K562 (cell line): ENCODE measurements at regions not wholly inside any gene's neighbourhood (a gene's known extent, or its start where the extent isn't known, plus 50 kb on each side); places are given as distances from the start of the nearest gene placed in this dataset.
A peak's percentile ranks its signal among the peaks of the same experiment; 100 is the strongest.

Experiments
- ATAC-seq: fragments of 200-7000 bp; cut with Tn5 transposase; 3 replicates; pipeline ENCODE4 v1.9.1; 2020; ENCODE audit warnings: moderate library complexity
- BruUV-seq: library from RNA; stranded (reverse); fragments of 400-500 nt; replicated peaks from 2 replicates; lab custom pipeline; 2021; lab: Mats Ljungman, UMichigan
- CTCF ChIA-PET: fragments of 300-600 bp; formaldehyde crosslinking; extraction: SDS; loops from one replicate; lab custom pipeline; 2021; ENCODE audit warnings: low intra/inter-chr PET ratio; lab: Yijun Ruan, JAX
- POLR2A ChIA-PET: fragments of 300-600, 350-650 bp; sonication (Branson Sonifier 250); formaldehyde crosslinking; extraction: SDS; loops from one replicate; lab custom pipeline; 2021; ENCODE audit warnings: antibody characterized with exemption, inconsistent platforms; lab: Yijun Ruan, JAX
- DNase-seq, 4 experiments: peaks; one replicate each; pipeline versions ENCODE4 v3.0.0 to v3.0.0-alpha.2; 2011 to 2018; ENCODE audit warnings: low spot score in 3 of 4, mixed read lengths in 3 of 4; ENCODE audit errors: extremely low read depth in 1 of 4
- FAIRE-seq: peaks from 2 replicates; lab custom pipeline; 2011; peaks lifted over from hg19 to GRCh38; lab: Jason Lieb, UNC
- H2AFZ ChIP-seq: 2 replicates; pipeline ENCODE4 v1.6.0; 2011; ENCODE audit warnings: low read depth, low read length, control low read depth, inconsistent platforms
- H3K27ac ChIP-seq: fragments of 200-600 bp; 3 replicates; pipeline ENCODE4 v1.8.0; 2011; ENCODE audit warnings: low read depth, mild to moderate bottlenecking, control low read depth, inconsistent platforms, low read length, moderate library complexity, mixed read lengths; ENCODE audit errors: extremely low read depth
- H3K27me3 ChIP-seq, 2 experiments: fragments of 300-600 bp in 1 of 2; 2 replicates in 1 of 2; 3 replicates in 1 of 2; pipeline versions ENCODE4 v1.6.0 to v1.8.0; 2011; ENCODE audit warnings: inconsistent platforms in 2 of 2, low read length in 2 of 2, mild to moderate bottlenecking in 1 of 2, mixed read lengths in 1 of 2, moderate library complexity in 1 of 2; ENCODE audit not compliant: control insufficient read depth in 2 of 2, insufficient read depth in 2 of 2
- H3K36me3 ChIP-seq: fragments of 300-600 bp; 3 replicates; pipeline ENCODE4 v1.8.0; 2011; ENCODE audit warnings: mild to moderate bottlenecking, low read length, inconsistent platforms; ENCODE audit not compliant: control insufficient read depth, insufficient read depth
- H3K4me1 ChIP-seq, 2 experiments: fragments of 200-600 bp in 1 of 2; replicated peaks in 1 of 2; 2 replicates in 1 of 2; 3 replicates in 1 of 2; pipeline versions ENCODE4 v1.5.1 to v1.8.0; 2011; ENCODE audit warnings: inconsistent platforms in 2 of 2, low read length in 2 of 2, mild to moderate bottlenecking in 1 of 2, mixed read lengths in 1 of 2, moderate library complexity in 1 of 2; ENCODE audit not compliant: control insufficient read depth in 2 of 2, insufficient read depth in 2 of 2
- H3K4me2 ChIP-seq: 2 replicates; pipeline ENCODE4 v1.6.1; 2011; ENCODE audit warnings: low read length, control low read depth, inconsistent platforms, mixed read lengths; ENCODE audit not compliant: insufficient read depth
- H3K4me3 ChIP-seq: fragments of 200-600 bp; sonication (generic), shearing (Covaris generic); 2 replicates; pipeline ENCODE4 v1.5.1; 2016; ENCODE audit warnings: control low read depth, inconsistent platforms
- H3K79me2 ChIP-seq: fragments of 200-600 bp; 3 replicates; pipeline ENCODE4 v1.8.0; 2011; ENCODE audit warnings: low read length, inconsistent platforms; ENCODE audit not compliant: control insufficient read depth, insufficient read depth
- H3K9ac ChIP-seq, 2 experiments: 2 replicates each; pipeline versions ENCODE4 v1.6.0 to v1.6.1; 2011; ENCODE audit warnings: low read depth in 2 of 2, low read length in 2 of 2, control low read depth in 1 of 2, inconsistent platforms in 1 of 2, mild to moderate bottlenecking in 1 of 2, mixed read lengths in 1 of 2; ENCODE audit not compliant: insufficient read depth in 1 of 2
- H3K9me1 ChIP-seq: one replicate; pipeline ENCODE4 v1.6.0; 2011; ENCODE audit warnings: inconsistent platforms, mild to moderate bottlenecking, low read length, moderate library complexity; ENCODE audit not compliant: control insufficient read depth, insufficient read depth
- H3K9me3 ChIP-seq: replicated peaks from 2 replicates; pipeline ENCODE4 v1.5.1; 2011; ENCODE audit warnings: low read depth, low read length, inconsistent platforms; ENCODE audit not compliant: control insufficient read depth, insufficient read depth
- H4K20me1 ChIP-seq: replicated peaks from 2 replicates; pipeline ENCODE4 v1.6.1; 2011; ENCODE audit warnings: low read length, inconsistent platforms, mixed read lengths; ENCODE audit not compliant: control insufficient read depth, insufficient read depth
- HLTF ChIP-seq: fragments of 450-650 bp; IDR thresholded peaks from 2 replicates; pipeline ENCODE4 v1.6.1; 2016
- SPI1 ChIP-seq: IDR thresholded peaks from 2 replicates; pipeline ENCODE4 v1.6.1; 2011; ENCODE audit warnings: low read depth, low read length, control low read depth, borderline replicate concordance
- ZNF639 ChIP-seq, 2 experiments: fragments of 200-800 bp in 1 of 2; sonication (Bioruptor generic) in 1 of 2; sonication (generic) in 1 of 2; formaldehyde crosslinking in 1 of 2; IDR thresholded peaks in 1 of 2; conservative IDR thresholded peaks in 1 of 2; 2 replicates each; pipeline versions ENCODE4 v1.5.0 to v1.6.1; 2016 to 2020; ENCODE audit warnings: missing compliant biosample characterization in 1 of 2, missing genetic modification characterization in 1 of 2, missing genetic modification reagents in 1 of 2
- WGBS: fragments of 100-300 bp; shearing (Covaris generic); methylation state at CpG from one replicate; pipeline ENCODE4 v1.1.6; 2016; ENCODE audit warnings: low coverage, mixed read lengths; ENCODE audit not compliant: insufficient coverage; ENCODE audit errors: missing lambda C conversion rate; 5-methylcytosine and 5-hydroxymethylcytosine counted together
- in situ Hi-C: fragments of 300-500 bp; cut with MboI; formaldehyde crosslinking; loops from 4 replicates; pipeline ENCODE4 v1.15.0; 2018; ENCODE audit warnings: inconsistent platforms, mixed read lengths
- intact Hi-C: fragments of 100-400 bp; cut with micrococcal nuclease; formaldehyde crosslinking; loops from 2 replicates; pipeline ENCODE4 v1.14.2; 2022

- TF ChIP-seq SPI1 = peak; percentile 78
- no peak for TF ChIP-seq HLTF
- TF ChIP-seq ZNF639 (CRISPR knock-in tag; conservative IDR thresholded peaks at IDR 0.05 in 1 of 2, IDR thresholded peaks at IDR 0.05 in 1 of 2) = no peak
- Histone ChIP-seq H3K9me1 (no peaks in the 10 kb centered on the region), H3K36me3 (no peaks in the 10 kb centered on the region), H3K4me2 (no peak overlapping the region), H3K79me2 (no peaks in the 10 kb centered on the region), H3K4me1 (no peaks in the 10 kb centered on the region; a peak in 1 of 5 replicates), H3K4me3 (no peak overlapping the region), H3K27ac (no peak overlapping the region), H3K9me3 (no peaks in the 10 kb centered on the region), H4K20me1 (no peaks in the 10 kb centered on the region), H3K27me3 (no peaks in the 10 kb centered on the region; a peak in 1 of 5 replicates), H2AFZ (no peak overlapping the region), H3K9ac (no peak overlapping the region)
- in situ Hi-C loops (no loop called here), intact Hi-C loops (no loop called here)
- DNase-seq = no peak
- WGBS = 6% methylated on average over 8 of the region's 8 CpGs
- no peak for ATAC-seq
- no peak for FAIRE-seq
- ChIA-PET CTCF (no interaction called here), POLR2A (interaction anchor here (0.6 to 1.8 kb wide), 2 partner anchors 10 to 430 kb away, joined by 3 to 9 read pairs; no protein-coding TSS in a partner anchor)
- no TSS peak for BruUV-seq
Observed at GRCh38 chr14:61153914-61154545, 127.1 kb downstream of the TMEM30B start.
